Loucy (cell line): ENCODE measurements at regions not wholly inside any gene's neighbourhood (a gene's known extent, or its start where the extent isn't known, plus 50 kb on each side); places are given as distances from the start of the nearest gene placed in this dataset.

Experiments used
- CTCF ChIP-seq: fragments of 200-600 bp; sonication (generic); conservative IDR thresholded peaks from 2 replicates; pipeline ENCODE4 v1.5.1; 2014; ENCODE audit warnings: mild to moderate bottlenecking, antibody characterized with exemption, low read length
- EZH2phosphoT487 ChIP-seq: fragments of 200-600 bp; IDR thresholded peaks from 2 replicates; pipeline ENCODE4 v1.6.1; 2018; ENCODE audit warnings: antibody characterized with exemption, mild to moderate bottlenecking, moderate library complexity, borderline replicate concordance

GRCh38 chr6:86730216-86730615, 207.1 kb upstream of the HTR1E start:
- TF ChIP-seq CTCF: no peak
- no peak for TF ChIP-seq EZH2phosphoT487
